H1 (cell line): ENCODE measurements at regions not wholly inside any gene's neighbourhood (a gene's known extent, or its start where the extent isn't known, plus 50 kb on each side); places are given as distances from the start of the nearest gene placed in this dataset.

Experiments used
- CTCF ChIA-PET: fragments of 300-600 bp; sonication (Branson Sonifier 250); formaldehyde crosslinking; loops from one replicate; lab custom pipeline; 2021; ENCODE audit not compliant: partially characterized antibody; lab: Charles Lee
- POLR2A ChIA-PET: fragments of 300-600 bp; sonication (Branson Sonifier 250); formaldehyde crosslinking; loops from one replicate; lab custom pipeline; 2021; ENCODE audit warnings: inconsistent platforms; ENCODE audit not compliant: partially characterized antibody; lab: Charles Lee
- DNase-seq, 2 experiments: peaks; one replicate each; pipeline versions ENCODE4 v3.0.0 to v3.0.0-alpha.2; 2010 to 2022; ENCODE audit warnings: low spot score in 2 of 2, low read depth in 1 of 2, mixed read lengths in 1 of 2
- FAIRE-seq: peaks from 2 replicates; lab custom pipeline; 2011; peaks lifted over from hg19 to GRCh38; lab: Jason Lieb, UNC
- H2AFZ ChIP-seq: 2 replicates; pipeline ENCODE4 v1.8.1; 2012; ENCODE audit warnings: low read length, inconsistent platforms
- H2AK5ac ChIP-seq: 2 replicates; pipeline ENCODE4 v1.6.1; 2013; ENCODE audit warnings: low read depth, low read length
- H2BK120ac ChIP-seq: replicated peaks from 2 replicates; pipeline ENCODE3; 2013; ENCODE audit warnings: low read depth, low read length, inconsistent platforms
- H2BK12ac ChIP-seq: 2 replicates; pipeline ENCODE4 v1.6.1; 2013; ENCODE audit warnings: low read depth, low read length
- H2BK15ac ChIP-seq: 2 replicates; pipeline ENCODE4 v1.6.1; 2013; ENCODE audit warnings: low read length
- H2BK20ac ChIP-seq: 2 replicates; pipeline ENCODE4 v1.6.1; 2013; ENCODE audit warnings: low read length
- H2BK5ac ChIP-seq: 2 replicates; pipeline ENCODE4 v1.6.1; 2013; ENCODE audit warnings: low read depth, low read length
- H3K14ac ChIP-seq: 2 replicates; pipeline ENCODE4 v1.6.1; 2013; ENCODE audit warnings: inconsistent platforms; ENCODE audit not compliant: insufficient read length
- H3K18ac ChIP-seq: 2 replicates; pipeline ENCODE4 v1.6.1; 2013; ENCODE audit warnings: low read length; ENCODE audit errors: extremely low read depth
- H3K23ac ChIP-seq: 2 replicates; pipeline ENCODE4 v1.6.1; 2013; ENCODE audit warnings: inconsistent platforms; ENCODE audit not compliant: insufficient read length
- H3K23me2 ChIP-seq: 2 replicates; pipeline ENCODE4 v1.6.1; 2013; ENCODE audit warnings: low read depth, low read length
- H3K27ac ChIP-seq: 2 replicates; pipeline ENCODE4 v1.6.1; 2011; ENCODE audit warnings: low read depth, low read length, inconsistent platforms
- H3K27me3 ChIP-seq, 4 experiments: replicated peaks in 1 of 4; 1 replicate in 1 of 4; 2 replicates in 3 of 4; pipeline versions ENCODE4 v1.6.1 to v1.8.1; 2011 to 2013; ENCODE audit warnings: low read length in 3 of 4, mild to moderate bottlenecking in 3 of 4, inconsistent platforms in 2 of 4, mixed read lengths in 2 of 4, moderate library complexity in 1 of 4; ENCODE audit not compliant: control insufficient read depth in 3 of 4, insufficient read depth in 3 of 4; ENCODE audit errors: extremely low read depth in 1 of 4
- H3K36me3 ChIP-seq, 4 experiments: 2 replicates each; pipeline versions ENCODE4 v1.6.1 to v1.8.1; 2011 to 2013; ENCODE audit warnings: mild to moderate bottlenecking in 4 of 4, low read length in 3 of 4, moderate library complexity in 2 of 4, control low read depth in 1 of 4, inconsistent platforms in 1 of 4; ENCODE audit not compliant: insufficient read depth in 4 of 4, control insufficient read depth in 2 of 4
- H3K4ac ChIP-seq: replicated peaks from 2 replicates; pipeline ENCODE3; 2013; ENCODE audit warnings: low read length, low read depth, mixed read lengths, inconsistent platforms; ENCODE audit not compliant: insufficient read length
- H3K4me1 ChIP-seq, 4 experiments: replicated peaks in 1 of 4; 1 replicate in 1 of 4; 2 replicates in 3 of 4; pipeline versions ENCODE4 v1.6.1 to v1.8.1; 2011 to 2013; ENCODE audit warnings: low read length in 3 of 4, inconsistent platforms in 2 of 4, mixed read lengths in 1 of 4; ENCODE audit not compliant: insufficient read depth in 4 of 4, control insufficient read depth in 3 of 4
- H3K4me2 ChIP-seq, 2 experiments: 2 replicates each; pipeline versions ENCODE4 v1.6.1 to v1.8.1; 2011 to 2013; ENCODE audit warnings: low read depth in 2 of 2, low read length in 2 of 2, control low read depth in 1 of 2, inconsistent platforms in 1 of 2, mild to moderate bottlenecking in 1 of 2; ENCODE audit not compliant: insufficient read depth in 1 of 2
- H3K4me3 ChIP-seq, 4 experiments: fragments of 200-600, 300-600 bp in 1 of 4; sonication (generic), shearing (Covaris generic), sonication (Bioruptor Twin) in 1 of 4; 2 replicates each; pipeline versions ENCODE4 v1.5.1 to v1.8.1; 2011 to 2016; ENCODE audit warnings: low read length in 4 of 4, low read depth in 3 of 4, control low read depth in 2 of 4, inconsistent platforms in 2 of 4, mild to moderate bottlenecking in 2 of 4, mixed read lengths in 1 of 4, moderate library complexity in 1 of 4; ENCODE audit not compliant: insufficient read depth in 2 of 4; ENCODE audit errors: extremely low read depth in 1 of 4
- H3K56ac ChIP-seq: replicated peaks from 2 replicates; pipeline ENCODE3; 2013; ENCODE audit warnings: low read depth, mild to moderate bottlenecking, mixed read lengths, low read length, inconsistent platforms; ENCODE audit not compliant: insufficient read length
- H3K79me1 ChIP-seq: 2 replicates; pipeline ENCODE4 v1.6.1; 2013; ENCODE audit warnings: low read depth, low read length, control low read depth
- H3K79me2 ChIP-seq, 2 experiments: 2 replicates each; pipeline versions ENCODE4 v1.6.1 to v1.8.1; 2012 to 2013; ENCODE audit warnings: low read length in 2 of 2, mild to moderate bottlenecking in 2 of 2, inconsistent platforms in 1 of 2; ENCODE audit not compliant: insufficient read depth in 2 of 2, control insufficient read depth in 1 of 2
- H3K9ac ChIP-seq, 4 experiments: replicated peaks in 1 of 4; 1 replicate in 1 of 4; 2 replicates in 3 of 4; pipeline versions ENCODE4 v1.6.1 to v1.8.1; 2011 to 2013; ENCODE audit warnings: low read depth in 3 of 4, low read length in 3 of 4, control low read depth in 2 of 4, mild to moderate bottlenecking in 2 of 4, moderate library complexity in 2 of 4, inconsistent platforms in 1 of 4; ENCODE audit errors: extremely low read depth in 1 of 4
- H3K9me3 ChIP-seq, 2 experiments: 2 replicates each; pipeline versions ENCODE4 v1.6.1 to v1.8.1; 2012 to 2013; ENCODE audit warnings: mild to moderate bottlenecking in 2 of 2, moderate library complexity in 2 of 2, control low read depth in 1 of 2, inconsistent platforms in 1 of 2, low read depth in 1 of 2, low read length in 1 of 2, mixed read lengths in 1 of 2; ENCODE audit not compliant: insufficient read depth in 2 of 2
- H4K20me1 ChIP-seq, 2 experiments: replicated peaks in 1 of 2; 2 replicates each; pipeline versions ENCODE3 to v1.8.1; 2011 to 2013; ENCODE audit warnings: inconsistent platforms in 2 of 2, low read length in 2 of 2, mild to moderate bottlenecking in 1 of 2; ENCODE audit not compliant: insufficient read depth in 2 of 2, control insufficient read depth in 1 of 2
- H4K5ac ChIP-seq: 2 replicates; pipeline ENCODE4 v1.6.1; 2013; ENCODE audit warnings: low read length, low read depth, mixed read lengths, inconsistent platforms; ENCODE audit not compliant: insufficient read length
- H4K8ac ChIP-seq: 2 replicates; pipeline ENCODE4 v1.8.0; 2013; ENCODE audit warnings: mild to moderate bottlenecking, moderate library complexity, low read length, inconsistent platforms; ENCODE audit not compliant: insufficient read depth; ENCODE audit errors: extremely low read depth
- H4K91ac ChIP-seq: replicated peaks from 2 replicates; pipeline ENCODE3; 2013; ENCODE audit warnings: low read length, mixed read lengths, inconsistent platforms; ENCODE audit not compliant: insufficient read length
- BRCA1 ChIP-seq: IDR thresholded peaks from 2 replicates; pipeline ENCODE4 v1.6.1; 2012; ENCODE audit warnings: low read depth, low read length, improper control_type of control experiment
- CBX8 ChIP-seq: fragments of 300-800, 300-1000 bp; sonication (generic); IDR thresholded peaks from 2 replicates; pipeline ENCODE4 v1.7.1; 2016; ENCODE audit warnings: low read depth, low read length, borderline replicate concordance
- CEBPB ChIP-seq: IDR thresholded peaks from 2 replicates; pipeline ENCODE4 v1.6.1; 2012; ENCODE audit warnings: low read depth, low read length
- CHD1 ChIP-seq: IDR thresholded peaks from 2 replicates; pipeline ENCODE4 v1.6.1; 2012; ENCODE audit warnings: low read depth, low read length, improper control_type of control experiment
- HDAC6 ChIP-seq: IDR thresholded peaks from one replicate; pipeline ENCODE4 v1.7.1; 2012; ENCODE audit warnings: low read depth, mild to moderate bottlenecking, inconsistent platforms, low read length, moderate library complexity
- KDM4A ChIP-seq: IDR thresholded peaks from one replicate; pipeline ENCODE4 v1.7.1; 2012; ENCODE audit warnings: low read depth, mild to moderate bottlenecking, moderate library complexity, low read length, inconsistent platforms; ENCODE audit not compliant: severe bottlenecking
- NRF1 ChIP-seq: IDR thresholded peaks from 2 replicates; pipeline ENCODE4 v1.6.1; 2011; ENCODE audit warnings: mild to moderate bottlenecking, low read depth, low read length, improper control_type of control experiment
- PHF8 ChIP-seq: fragments of 200-600 bp; sonication (generic); conservative IDR thresholded peaks from 2 replicates; pipeline ENCODE4 v1.7.1; 2012; ENCODE audit warnings: low read depth, mild to moderate bottlenecking, inconsistent platforms, low read length, moderate library complexity
- WGBS, 2 experiments: shearing (Covaris generic) in 1 of 2; methylation state at CpG; one replicate each; pipeline versions ENCODE4 v1.1.6 to v1.1.7; 2013 to 2015; ENCODE audit warnings: low lambda C conversion rate in 2 of 2, mixed read lengths in 2 of 2, inconsistent platforms in 1 of 2, low coverage in 1 of 2, missing lambda C conversion rate in 1 of 2; ENCODE audit not compliant: insufficient replicate concordance in 2 of 2, insufficient coverage in 1 of 2, insufficient read length in 1 of 2; ENCODE audit errors: extremely low coverage in 1 of 2, missing lambda C conversion rate in 1 of 2; 5-methylcytosine and 5-hydroxymethylcytosine counted together

GRCh38 chr13:31963631-31964030, 67.9 kb upstream of the FRY start:
- H2BK5ac ChIP-seq: no peak overlapping the region
- H3K27ac ChIP-seq: no peak overlapping the region
- no peak for TF ChIP-seq CHD1
- no peak for TF ChIP-seq PHF8
- TF ChIP-seq NRF1: no peak
- TF ChIP-seq CBX8: no peak
- TF ChIP-seq CEBPB: no peak
- no peak for TF ChIP-seq HDAC6
- no peak for TF ChIP-seq KDM4A
- no peak for TF ChIP-seq BRCA1
- TF ChIP-seq, all 59 proteins: peak for 0
- Histone ChIP-seq H2BK15ac (no peak overlapping the region), H3K36me3 (no peaks in the 10 kb centered on the region), H3K79me1 (no peaks in the 10 kb centered on the region), H4K20me1 (no peaks in the 10 kb centered on the region), H3K14ac (no peak overlapping the region), H3K9me3 (peaks cover 0 to under 1% of the 10 kb centered on the region in 2 experiments; a peak in 1 of 4 replicates), H4K5ac (no peak overlapping the region), H2AFZ (no peak overlapping the region), H2BK120ac (no peak overlapping the region), H3K23me2 (no peaks in the 10 kb centered on the region), H2BK20ac (no peak overlapping the region), H2BK12ac (no peak overlapping the region), H3K9ac (no peak overlapping the region), H4K8ac (no peak overlapping the region), H3K4me3 (no peak overlapping the region), H3K56ac (no peak overlapping the region), H2AK5ac (no peak overlapping the region), H3K23ac (no peak overlapping the region), H3K27me3 (no peaks in the 10 kb centered on the region), H4K91ac (no peak overlapping the region), H3K79me2 (no peaks in the 10 kb centered on the region), H3K18ac (no peak overlapping the region), H3K4me2 (no peak overlapping the region), H3K4me1 (no peaks in the 10 kb centered on the region), H3K4ac (no peak overlapping the region)
- 100% methylated on average over 1 of the region's 1 CpG; no CpG with 5 or more reads in 1 of the 2 experiments for whole genome bisulfite sequencing, 2 experiments
- CTCF ChIA-PET: interaction anchor here (1.0 kb wide), 1 partner anchor 9 kb away, joined by 3 read pairs; no protein-coding TSS in a partner anchor
- no peak for FAIRE-seq
- DNase-seq: no peak
- POLR2A ChIA-PET: no interaction called here
